Prostate gland (tissue), 2 donors: ENCODE measurements at regions not wholly inside any gene's neighbourhood (a gene's known extent, or its start where the extent isn't known, plus 50 kb on each side); places are given as distances from the start of the nearest gene placed in this dataset.

Experiments
- DNase-seq: peaks from one replicate; pipeline ENCODE4 v3.0.0-alpha.2; 2019; ENCODE audit warnings: low spot score
- H3K27ac ChIP-seq, 2 donors: fragments of 200-600 bp; sonication (generic); 2 replicates each; pipeline ENCODE4 v1.5.1; 2017 to 2019
- H3K27me3 ChIP-seq: fragments of 200-600 bp; sonication (generic); replicated peaks from 2 replicates; pipeline ENCODE4 v1.5.1; 2019; ENCODE audit not compliant: insufficient read depth
- H3K36me3 ChIP-seq, 2 donors: fragments of 200-600 bp; sonication (generic); 1 replicate in 1 of 2; 2 replicates in 1 of 2; pipeline versions ENCODE4 v1.5.1 to v1.8.1; 2017 to 2019
- H3K4me1 ChIP-seq: fragments of 200-600 bp; sonication (generic); replicated peaks from 2 replicates; pipeline ENCODE4 v1.5.1; 2019
- H3K4me3 ChIP-seq, 2 donors: fragments of 200-600 bp; sonication (generic); 2 replicates each; pipeline ENCODE4 v1.5.1; 2017 to 2019
- H3K9me3 ChIP-seq: fragments of 200-600 bp; sonication (generic); 2 replicates; pipeline ENCODE4 v1.5.1; 2017
- CTCF ChIP-seq, 4 experiments: fragments of 200-600 bp in 2 of 4; fragments of 450-650 bp in 2 of 4; sonication (generic) in 2 of 4; IDR thresholded peaks; 1 replicate in 3 of 4; 2 replicates in 1 of 4; pipeline ENCODE4 v1.5.1; 2016 to 2019; ENCODE audit warnings: antibody characterized with exemption in 4 of 4, mild to moderate bottlenecking in 2 of 4, moderate library complexity in 2 of 4
- POLR2A ChIP-seq: fragments of 450-650 bp; IDR thresholded peaks from one replicate; pipeline ENCODE4 v1.6.1; 2016; ENCODE audit warnings: antibody characterized with exemption, mild to moderate bottlenecking
- POLR2AphosphoS5 ChIP-seq: sonication (generic); formaldehyde crosslinking; IDR thresholded peaks from one replicate; pipeline ENCODE4 v1.6.1; 2017; ENCODE audit warnings: antibody characterized with exemption
- WGBS: methylation state at CpG from one replicate; pipeline ENCODE4 v1.1.5; 2018; 5-methylcytosine and 5-hydroxymethylcytosine counted together
- intact Hi-C: fragments of 100-400 bp; cut with DNase I; formaldehyde crosslinking; loops from one replicate; pipeline ENCODE4 v1.14.2; 2022

- no peak for TF ChIP-seq CTCF (IDR thresholded peaks at IDR 0.05)
- no peak for TF ChIP-seq POLR2A
- no peak for TF ChIP-seq POLR2AphosphoS5
- H3K27me3 ChIP-seq = no peaks in the 10 kb centered on the region
- 34% methylated on average over 3 of the region's 3 CpGs for WGBS
- H3K27ac ChIP-seq = no peak overlapping the region
- H3K4me1 ChIP-seq = no peaks in the 10 kb centered on the region
- H3K36me3 ChIP-seq = no peaks in the 10 kb centered on the region
- no peaks in the 10 kb centered on the region for H3K9me3 ChIP-seq
- H3K4me3 ChIP-seq = no peak overlapping the region
- DNase-seq = no peak
- intact Hi-C loops = no loop called here
These were observed 549.2 kb upstream of the TBL1XR1 start for GRCh38 chr3:177746337-177746933.

GRCh38 chr3:177749836-177750235 is 552.6 kb upstream of the TBL1XR1 start:
- H3K36me3 ChIP-seq = no peaks in the 10 kb centered on the region
- H3K4me3 ChIP-seq = no peak overlapping the region

GRCh38 chr3:177750436-177750835 is 553.2 kb upstream of the TBL1XR1 start:
- no peaks in the 10 kb centered on the region for H3K36me3 ChIP-seq
- intact Hi-C loops = no loop called here
- no peak overlapping the region for H3K27ac ChIP-seq
- no peak overlapping the region for H3K4me3 ChIP-seq
- DNase-seq = no peak
- no peaks in the 10 kb centered on the region for H3K4me1 ChIP-seq
- 100% methylated on average over 1 of the region's 1 CpG for WGBS
- TF ChIP-seq POLR2AphosphoS5 (no peak), CTCF (IDR thresholded peaks at IDR 0.05) (no peak), POLR2A (no peak)
- no peaks in the 10 kb centered on the region for H3K9me3 ChIP-seq
- no peaks in the 10 kb centered on the region for H3K27me3 ChIP-seq

More at GRCh38 chr3:177749836-177750235, 552.6 kb upstream of the TBL1XR1 start:
- DNase-seq = no peak
- H3K27ac ChIP-seq = no peak overlapping the region
- no peaks in the 10 kb centered on the region for H3K9me3 ChIP-seq
- WGBS = 92% methylated on average over 1 of the region's 1 CpG
- H3K4me1 ChIP-seq = no peaks in the 10 kb centered on the region
- H3K27me3 ChIP-seq = no peaks in the 10 kb centered on the region
- TF ChIP-seq POLR2AphosphoS5 = no peak
- TF ChIP-seq CTCF (IDR thresholded peaks at IDR 0.05) = no peak
- no peak for TF ChIP-seq POLR2A
- intact Hi-C loops = no loop called here

GRCh38 chr3:177751770-177752169 is 554.5 kb upstream of the TBL1XR1 start:
- TF ChIP-seq POLR2AphosphoS5 (no peak), CTCF (IDR thresholded peaks at IDR 0.05) (no peak), POLR2A (no peak)

GRCh38 chr3:177752831-177753230 is 555.5 kb upstream of the TBL1XR1 start:
- Histone ChIP-seq H3K36me3 (no peaks in the 10 kb centered on the region), H3K27me3 (no peaks in the 10 kb centered on the region), H3K4me1 (no peaks in the 10 kb centered on the region), H3K4me3 (no peak overlapping the region), H3K27ac (no peak overlapping the region), H3K9me3 (no peaks in the 10 kb centered on the region)
- 85% methylated on average over 3 of the region's 3 CpGs for WGBS
- intact Hi-C loops = no loop called here
- DNase-seq = no peak
- TF ChIP-seq POLR2AphosphoS5 = no peak
- TF ChIP-seq POLR2A = no peak
- no peak for TF ChIP-seq CTCF (IDR thresholded peaks at IDR 0.05)

More at GRCh38 chr3:177751770-177752169, 554.5 kb upstream of the TBL1XR1 start:
- H3K36me3 ChIP-seq = no peaks in the 10 kb centered on the region
- no peaks in the 10 kb centered on the region for H3K9me3 ChIP-seq
- H3K4me3 ChIP-seq = no peak overlapping the region
- H3K4me1 ChIP-seq = no peaks in the 10 kb centered on the region
- no peak for DNase-seq
- H3K27ac ChIP-seq = no peak overlapping the region
- 67% methylated on average over 4 of the region's 4 CpGs for WGBS
- H3K27me3 ChIP-seq = no peaks in the 10 kb centered on the region
- intact Hi-C loops = no loop called here
